GM19351 (cell line): ENCODE measurements at regions not wholly inside any gene's neighbourhood (a gene's known extent, or its start where the extent isn't known, plus 50 kb on each side); places are given as distances from the start of the nearest gene placed in this dataset.

Source experiments
- ATAC-seq: cut with Tn5 transposase; IDR thresholded peaks from one replicate; pipeline ENCODE4 v1.9.1; 2021; ENCODE audit warnings: mild to moderate bottlenecking, moderate library complexity; ENCODE audit not compliant: unreplicated experiment

GRCh38 chr12:115343008-115343407, 659.0 kb upstream of the TBX3 start:
- ATAC-seq: no peak

- no peak for ATAC-seq
Measured at GRCh38 chr12:115341442-115341841, 657.5 kb upstream of the TBX3 start.

- ATAC-seq: peak; percentile 56
Measured at GRCh38 chr12:115338566-115339294, 654.8 kb upstream of the TBX3 start.

GRCh38 chr12:115337693-115338543, 653.9 kb upstream of the TBX3 start:
- no peak for ATAC-seq

GRCh38 chr12:115336506-115336905, 652.5 kb upstream of the TBX3 start:
- ATAC-seq: no peak

- ATAC-seq: no peak
Measured at GRCh38 chr12:115335594-115335993, 651.6 kb upstream of the TBX3 start.

- ATAC-seq: no peak
Measured at GRCh38 chr12:115335048-115335447, 651.1 kb upstream of the TBX3 start.

- no peak for ATAC-seq
Measured at GRCh38 chr12:115332945-115333344, 649.0 kb upstream of the TBX3 start.

GRCh38 chr12:115325858-115326257, 641.9 kb upstream of the TBX3 start:
- no peak for ATAC-seq

GRCh38 chr12:115324949-115325593, 641.1 kb upstream of the TBX3 start:
- no peak for ATAC-seq

- no peak for ATAC-seq
Measured at GRCh38 chr12:115323223-115323905, 639.4 kb upstream of the TBX3 start.

- peak; percentile 94 for ATAC-seq
Measured at GRCh38 chr12:115322275-115322674, 638.3 kb upstream of the TBX3 start.

- ATAC-seq: no peak
Measured at GRCh38 chr12:115320967-115321366, 637.0 kb upstream of the TBX3 start.

GRCh38 chr12:115320451-115320850, 636.5 kb upstream of the TBX3 start:
- no peak for ATAC-seq

- no peak for ATAC-seq
Measured at GRCh38 chr12:115319446-115320040, 635.6 kb upstream of the TBX3 start.

- ATAC-seq: no peak
Measured at GRCh38 chr12:115313929-115314328, 630.0 kb upstream of the TBX3 start.

- no peak for ATAC-seq
Measured at GRCh38 chr12:115312901-115313300, 628.9 kb upstream of the TBX3 start.

GRCh38 chr12:115311875-115312274, 627.9 kb upstream of the TBX3 start:
- ATAC-seq: no peak

- ATAC-seq: no peak
Measured at GRCh38 chr12:115308918-115309317, 624.9 kb upstream of the TBX3 start.

GRCh38 chr12:115306380-115306779, 622.4 kb upstream of the TBX3 start:
- no peak for ATAC-seq

- ATAC-seq: no peak
Measured at GRCh38 chr12:115305867-115306266, 621.9 kb upstream of the TBX3 start.
